ENCODE measurements at regions not wholly inside any gene's neighbourhood (a gene's known extent, or its start where the extent isn't known, plus 50 kb on each side); places are given as distances from the start of the nearest gene placed in this dataset.

- no peaks in the 10 kb centered on the region; the same call in 1 of the 2 replicates for H3K4me1 ChIP-seq (ENCODE audit: insufficient read depth, low read length)
- no peak overlapping the region for H3K9ac ChIP-seq (ENCODE audit: low read depth, low read length)
- H3K9me3 ChIP-seq (ENCODE audit: control insufficient read depth, insufficient read depth, low read length) = peaks cover 4% of the 10 kb centered on the region; the same call in 1 of the 2 replicates
- H3K36me3 ChIP-seq (ENCODE audit: insufficient read depth, low read length) = no peaks in the 10 kb centered on the region
Observed at GRCh38 chr4:30396772-30397475, 323.2 kb upstream of the PCDH7 start.

GRCh38 chr4:30399476-30399875 lies 320.7 kb upstream of the PCDH7 start:
- H3K9me3 ChIP-seq (ENCODE audit: control insufficient read depth, insufficient read depth, low read length) = no peaks in the 10 kb centered on the region
- no peaks in the 10 kb centered on the region for H3K36me3 ChIP-seq (ENCODE audit: insufficient read depth, low read length)
- H3K9ac ChIP-seq (ENCODE audit: low read depth, low read length) = no peak overlapping the region
- no peaks in the 10 kb centered on the region; the same call in 1 of the 2 replicates for H3K4me1 ChIP-seq (ENCODE audit: insufficient read depth, low read length)

GRCh38 chr4:30402276-30402675 lies 317.9 kb upstream of the PCDH7 start:
- Histone ChIP-seq H3K9me3 (ENCODE audit: control insufficient read depth, insufficient read depth, low read length) (no peaks in the 10 kb centered on the region), H3K9ac (ENCODE audit: low read depth, low read length) (no peak overlapping the region), H3K36me3 (ENCODE audit: insufficient read depth, low read length) (no peaks in the 10 kb centered on the region), H3K4me1 (ENCODE audit: insufficient read depth, low read length) (no peaks in the 10 kb centered on the region; the same call in 1 of the 2 replicates)

GRCh38 chr4:30413915-30414314 lies 306.3 kb upstream of the PCDH7 start:
- no peak overlapping the region for H3K9ac ChIP-seq (ENCODE audit: low read depth, low read length)
- H3K4me1 ChIP-seq (ENCODE audit: insufficient read depth, low read length) = no peaks in the 10 kb centered on the region
- H3K36me3 ChIP-seq (ENCODE audit: insufficient read depth, low read length) = no peaks in the 10 kb centered on the region
- H3K9me3 ChIP-seq (ENCODE audit: control insufficient read depth, insufficient read depth, low read length) = peaks cover 8% of the 10 kb centered on the region; the same call in 1 of the 2 replicates

GRCh38 chr4:30416547-30416946 lies 303.6 kb upstream of the PCDH7 start:
- Histone ChIP-seq H3K9ac (ENCODE audit: low read depth, low read length) (no peak overlapping the region), H3K36me3 (ENCODE audit: insufficient read depth, low read length) (no peaks in the 10 kb centered on the region), H3K4me1 (ENCODE audit: insufficient read depth, low read length) (no peaks in the 10 kb centered on the region), H3K9me3 (ENCODE audit: control insufficient read depth, insufficient read depth, low read length) (peaks cover 9% of the 10 kb centered on the region; the same call in 1 of the 2 replicates)

- H3K9ac ChIP-seq (ENCODE audit: low read depth, low read length) = no peak overlapping the region
- no peaks in the 10 kb centered on the region for H3K9me3 ChIP-seq (ENCODE audit: control insufficient read depth, insufficient read depth, low read length)
- no peaks in the 10 kb centered on the region for H3K36me3 ChIP-seq (ENCODE audit: insufficient read depth, low read length)
- H3K4me1 ChIP-seq (ENCODE audit: insufficient read depth, low read length) = no peaks in the 10 kb centered on the region
Observed at GRCh38 chr4:30427932-30428331, 292.2 kb upstream of the PCDH7 start.

- H3K9ac ChIP-seq (ENCODE audit: low read depth, low read length) = no peak overlapping the region
- no peaks in the 10 kb centered on the region for H3K9me3 ChIP-seq (ENCODE audit: control insufficient read depth, insufficient read depth, low read length)
- no peaks in the 10 kb centered on the region for H3K36me3 ChIP-seq (ENCODE audit: insufficient read depth, low read length)
- no peaks in the 10 kb centered on the region for H3K4me1 ChIP-seq (ENCODE audit: insufficient read depth, low read length)
Observed at GRCh38 chr4:30429813-30430761, 290.1 kb upstream of the PCDH7 start.

GRCh38 chr4:30434656-30435055 lies 285.5 kb upstream of the PCDH7 start:
- no peaks in the 10 kb centered on the region for H3K4me1 ChIP-seq (ENCODE audit: insufficient read depth, low read length)
- H3K9ac ChIP-seq (ENCODE audit: low read depth, low read length) = no peak overlapping the region
- no peaks in the 10 kb centered on the region for H3K36me3 ChIP-seq (ENCODE audit: insufficient read depth, low read length)
- no peaks in the 10 kb centered on the region for H3K9me3 ChIP-seq (ENCODE audit: control insufficient read depth, insufficient read depth, low read length)

- H3K9me3 ChIP-seq (ENCODE audit: control insufficient read depth, insufficient read depth, low read length) = no peaks in the 10 kb centered on the region
- H3K9ac ChIP-seq (ENCODE audit: low read depth, low read length) = no peak overlapping the region
- no peaks in the 10 kb centered on the region for H3K36me3 ChIP-seq (ENCODE audit: insufficient read depth, low read length)
- no peaks in the 10 kb centered on the region for H3K4me1 ChIP-seq (ENCODE audit: insufficient read depth, low read length)
Observed at GRCh38 chr4:30436394-30436793, 283.8 kb upstream of the PCDH7 start.

GRCh38 chr4:30437316-30437715 lies 282.9 kb upstream of the PCDH7 start:
- Histone ChIP-seq H3K9me3 (ENCODE audit: control insufficient read depth, insufficient read depth, low read length) (no peaks in the 10 kb centered on the region), H3K4me1 (ENCODE audit: insufficient read depth, low read length) (no peaks in the 10 kb centered on the region), H3K9ac (ENCODE audit: low read depth, low read length) (no peak overlapping the region), H3K36me3 (ENCODE audit: insufficient read depth, low read length) (no peaks in the 10 kb centered on the region)

GRCh38 chr4:30443289-30443688 lies 276.9 kb upstream of the PCDH7 start:
- no peak overlapping the region for H3K9ac ChIP-seq (ENCODE audit: low read depth, low read length)
- no peaks in the 10 kb centered on the region for H3K9me3 ChIP-seq (ENCODE audit: control insufficient read depth, insufficient read depth, low read length)
- no peaks in the 10 kb centered on the region for H3K36me3 ChIP-seq (ENCODE audit: insufficient read depth, low read length)
- H3K4me1 ChIP-seq (ENCODE audit: insufficient read depth, low read length) = no peaks in the 10 kb centered on the region

GRCh38 chr4:30450474-30450873 lies 269.7 kb upstream of the PCDH7 start:
- Histone ChIP-seq H3K36me3 (ENCODE audit: insufficient read depth, low read length) (no peaks in the 10 kb centered on the region), H3K9me3 (ENCODE audit: control insufficient read depth, insufficient read depth, low read length) (no peaks in the 10 kb centered on the region), H3K4me1 (ENCODE audit: insufficient read depth, low read length) (no peaks in the 10 kb centered on the region), H3K9ac (ENCODE audit: low read depth, low read length) (no peak overlapping the region)

- Histone ChIP-seq H3K9ac (ENCODE audit: low read depth, low read length) (no peak overlapping the region), H3K9me3 (ENCODE audit: control insufficient read depth, insufficient read depth, low read length) (no peaks in the 10 kb centered on the region), H3K4me1 (ENCODE audit: insufficient read depth, low read length) (no peaks in the 10 kb centered on the region), H3K36me3 (ENCODE audit: insufficient read depth, low read length) (no peaks in the 10 kb centered on the region)
Observed at GRCh38 chr4:30454504-30454903, 265.7 kb upstream of the PCDH7 start.

- H3K9ac ChIP-seq (ENCODE audit: low read depth, low read length) = no peak overlapping the region
- no peaks in the 10 kb centered on the region for H3K9me3 ChIP-seq (ENCODE audit: control insufficient read depth, insufficient read depth, low read length)
- H3K4me1 ChIP-seq (ENCODE audit: insufficient read depth, low read length) = 0 out of 2 replicates have a peak, but pooled peaks cover 4% of the 10 kb centered on the region
- no peaks in the 10 kb centered on the region for H3K36me3 ChIP-seq (ENCODE audit: insufficient read depth, low read length)
Observed at GRCh38 chr4:30456716-30457115, 263.5 kb upstream of the PCDH7 start.

- Histone ChIP-seq H3K4me1 (ENCODE audit: insufficient read depth, low read length) (0 out of 2 replicates have a peak, but pooled peaks cover 4% of the 10 kb centered on the region), H3K9ac (ENCODE audit: low read depth, low read length) (no peak overlapping the region), H3K36me3 (ENCODE audit: insufficient read depth, low read length) (no peaks in the 10 kb centered on the region), H3K9me3 (ENCODE audit: control insufficient read depth, insufficient read depth, low read length) (no peaks in the 10 kb centered on the region)
Observed at GRCh38 chr4:30460818-30461217, 259.4 kb upstream of the PCDH7 start.

Data from ES-I3 (cell line).